ENCODE measurements at regions not wholly inside any gene's neighbourhood (a gene's known extent, or its start where the extent isn't known, plus 50 kb on each side); places are given as distances from the start of the nearest gene placed in this dataset.
"Not testable (repeated sequence)": the region's sequence is repeated elsewhere in the genome, so short reads cannot be mapped to it uniquely, and the experiment has no call there.

DNA sequence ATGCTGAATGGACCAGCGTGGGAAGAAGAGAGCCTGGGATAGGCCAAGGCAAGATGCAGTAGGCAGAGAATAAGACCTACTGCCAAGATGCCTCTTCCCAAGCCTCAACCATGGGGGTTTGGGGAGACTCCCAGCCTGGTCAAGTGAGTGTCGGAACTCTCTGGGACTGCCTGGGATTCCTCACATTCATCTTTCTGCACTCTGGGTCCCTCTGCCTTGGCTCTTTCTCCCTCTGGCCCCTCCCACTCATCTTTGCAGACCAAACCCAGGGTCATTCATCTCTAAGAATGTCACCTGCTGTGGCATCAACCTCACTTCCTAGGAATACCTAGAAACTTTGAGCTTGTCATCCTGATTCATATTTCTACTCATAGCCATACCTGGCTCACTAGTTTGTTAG, 211.3 kb upstream of the HNRNPA3 start:
- Histone ChIP-seq H3K4me1 (peaks cover 8% of the 10 kb centered on the region; the same call in 1 of the 2 replicates), H3K9me3 (no peaks in the 10 kb centered on the region), H3K4me3 (ENCODE audit: low read depth, low read length) (no peak overlapping the region), H3K36me3 (ENCODE audit: control insufficient read depth, insufficient read depth, low read length) (no peaks in the 10 kb centered on the region), H3K27me3 (replicated peaks; ENCODE audit: control insufficient read depth, insufficient read depth, low read length) (no peaks in the 10 kb centered on the region)
- no peak for DNase-seq
- POLR2A ChIA-PET, result no interaction called here
- H3K27me3 Mint-ChIP-seq (ENCODE audit: insufficient read depth, unreplicated experiment), result peaks cover 2% of the 10 kb centered on the region
- H3K36me3 Mint-ChIP-seq (ENCODE audit: insufficient read depth, unreplicated experiment), result no peaks in the 10 kb centered on the region
- CTCF ChIA-PET, result no interaction called here
- no peak overlapping the region for H3K4me3 Mint-ChIP-seq (ENCODE audit: unreplicated experiment)
- H3K27ac Mint-ChIP-seq (ENCODE audit: unreplicated experiment), result no peak overlapping the region
- no peaks in the 10 kb centered on the region for H3K9me3 Mint-ChIP-seq (ENCODE audit: unreplicated experiment)
- TF ChIP-seq, protein P1, sequence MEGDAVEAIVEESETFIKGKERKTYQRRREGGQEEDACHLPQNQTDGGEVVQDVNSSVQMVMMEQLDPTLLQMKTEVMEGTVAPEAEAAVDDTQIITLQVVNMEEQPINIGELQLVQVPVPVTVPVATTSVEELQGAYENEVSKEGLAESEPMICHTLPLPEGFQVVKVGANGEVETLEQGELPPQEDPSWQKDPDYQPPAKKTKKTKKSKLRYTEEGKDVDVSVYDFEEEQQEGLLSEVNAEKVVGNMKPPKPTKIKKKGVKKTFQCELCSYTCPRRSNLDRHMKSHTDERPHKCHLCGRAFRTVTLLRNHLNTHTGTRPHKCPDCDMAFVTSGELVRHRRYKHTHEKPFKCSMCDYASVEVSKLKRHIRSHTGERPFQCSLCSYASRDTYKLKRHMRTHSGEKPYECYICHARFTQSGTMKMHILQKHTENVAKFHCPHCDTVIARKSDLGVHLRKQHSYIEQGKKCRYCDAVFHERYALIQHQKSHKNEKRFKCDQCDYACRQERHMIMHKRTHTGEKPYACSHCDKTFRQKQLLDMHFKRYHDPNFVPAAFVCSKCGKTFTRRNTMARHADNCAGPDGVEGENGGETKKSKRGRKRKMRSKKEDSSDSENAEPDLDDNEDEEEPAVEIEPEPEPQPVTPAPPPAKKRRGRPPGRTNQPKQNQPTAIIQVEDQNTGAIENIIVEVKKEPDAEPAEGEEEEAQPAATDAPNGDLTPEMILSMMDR (IDR thresholded peaks at IDR 0.05; ENCODE audit: insufficient read depth in 1 of 2, low read depth in 1 of 2, low read length in 1 of 2, severe bottlenecking in 1 of 2, unreplicated experiment in 1 of 2), result no peak
- H3K4me1 Mint-ChIP-seq (ENCODE audit: low read depth, unreplicated experiment), result peaks cover 16% of the 10 kb centered on the region
- BruUV-seq (replicated peaks), result no TSS peak
- intact Hi-C loops (cut with micrococcal nuclease; ENCODE audit: unreplicated experiment), result no loop called here

DNA sequence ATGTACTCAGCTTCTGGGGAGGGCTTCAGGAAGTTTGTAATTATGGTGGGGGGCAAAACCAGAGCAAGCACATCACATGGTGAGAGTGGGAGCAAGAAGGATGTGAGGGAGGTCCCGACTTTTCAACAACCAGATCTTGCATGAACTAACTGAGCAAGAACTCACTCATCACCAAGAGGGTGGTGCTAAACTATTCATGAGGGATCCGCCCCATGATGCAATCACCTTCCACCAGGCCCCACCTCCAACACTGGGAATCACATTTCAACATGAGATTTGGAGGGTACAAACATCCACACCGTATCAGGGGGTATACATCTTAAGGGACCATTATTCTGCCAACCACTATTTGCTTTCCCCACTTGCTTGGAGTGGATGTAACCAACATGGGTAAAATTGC, 209.6 kb upstream of the HNRNPA3 start:
- ChIA-PET POLR2A (no interaction called here), CTCF (no interaction called here)
- no peak overlapping the region for H3K4me3 Mint-ChIP-seq (ENCODE audit: unreplicated experiment)
- TF ChIP-seq, protein P1 (IDR thresholded peaks at IDR 0.05; ENCODE audit: insufficient read depth in 1 of 2, low read depth in 1 of 2, low read length in 1 of 2, severe bottlenecking in 1 of 2, unreplicated experiment in 1 of 2), result no peak
- Histone ChIP-seq H3K4me1 (peaks cover 8% of the 10 kb centered on the region; the same call in 1 of the 2 replicates), H3K9me3 (no peaks in the 10 kb centered on the region), H3K4me3 (ENCODE audit: low read depth, low read length) (no peak overlapping the region), H3K36me3 (ENCODE audit: control insufficient read depth, insufficient read depth, low read length) (no peaks in the 10 kb centered on the region), H3K27me3 (replicated peaks; ENCODE audit: control insufficient read depth, insufficient read depth, low read length) (no peaks in the 10 kb centered on the region)
- H3K4me1 Mint-ChIP-seq (ENCODE audit: low read depth, unreplicated experiment), result peaks cover 10% of the 10 kb centered on the region
- H3K27me3 Mint-ChIP-seq (ENCODE audit: insufficient read depth, unreplicated experiment), result peaks cover 2% of the 10 kb centered on the region
- intact Hi-C loops (cut with micrococcal nuclease; ENCODE audit: unreplicated experiment), result no loop called here
- H3K27ac Mint-ChIP-seq (ENCODE audit: unreplicated experiment), result no peak overlapping the region
- no peak for DNase-seq
- H3K36me3 Mint-ChIP-seq (ENCODE audit: insufficient read depth, unreplicated experiment), result no peaks in the 10 kb centered on the region
- BruUV-seq (replicated peaks), result no TSS peak
- H3K9me3 Mint-ChIP-seq (ENCODE audit: unreplicated experiment), result peaks cover 11% of the 10 kb centered on the region

DNA sequence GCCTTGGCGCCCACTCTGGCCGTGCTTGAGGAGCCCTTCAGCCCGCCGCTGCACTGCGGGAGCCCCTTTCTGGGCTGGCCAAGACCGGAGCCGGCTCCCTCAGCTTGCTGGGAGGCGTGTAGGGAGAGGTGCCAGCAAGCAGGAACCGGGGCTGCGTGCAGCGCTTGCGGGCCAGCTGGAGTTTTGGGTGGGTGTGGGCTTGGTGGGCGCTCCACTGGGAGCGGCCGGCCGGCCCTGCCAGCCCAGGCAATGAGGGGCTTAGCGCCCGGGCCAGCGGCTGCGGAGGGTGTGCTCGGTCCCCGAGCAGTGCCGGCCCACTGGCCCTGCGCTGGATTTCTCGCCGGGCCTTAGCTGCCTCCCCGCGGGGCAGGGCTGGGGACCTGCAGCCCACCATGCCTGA, 204.9 kb upstream of the HNRNPA3 start:
- H3K4me1 ChIP-seq; intact Hi-C loops (cut with micrococcal nuclease; ENCODE audit: unreplicated experiment); DNase-seq; H3K36me3 ChIP-seq (ENCODE audit: control insufficient read depth, insufficient read depth, low read length); H3K4me3 ChIP-seq (ENCODE audit: low read depth, low read length); H3K4me1 Mint-ChIP-seq (ENCODE audit: low read depth, unreplicated experiment); H3K36me3 Mint-ChIP-seq (ENCODE audit: insufficient read depth, unreplicated experiment); H3K9me3 ChIP-seq; BruUV-seq (replicated peaks); H3K27me3 ChIP-seq (replicated peaks; ENCODE audit: control insufficient read depth, insufficient read depth, low read length); H3K4me3 Mint-ChIP-seq (ENCODE audit: unreplicated experiment); H3K27me3 Mint-ChIP-seq (ENCODE audit: insufficient read depth, unreplicated experiment); POLR2A ChIA-PET; H3K27ac Mint-ChIP-seq (ENCODE audit: unreplicated experiment); CTCF ChIA-PET: not testable (repeated sequence)
- H3K9me3 Mint-ChIP-seq (ENCODE audit: unreplicated experiment), result peaks cover 11% of the 10 kb centered on the region

DNA sequence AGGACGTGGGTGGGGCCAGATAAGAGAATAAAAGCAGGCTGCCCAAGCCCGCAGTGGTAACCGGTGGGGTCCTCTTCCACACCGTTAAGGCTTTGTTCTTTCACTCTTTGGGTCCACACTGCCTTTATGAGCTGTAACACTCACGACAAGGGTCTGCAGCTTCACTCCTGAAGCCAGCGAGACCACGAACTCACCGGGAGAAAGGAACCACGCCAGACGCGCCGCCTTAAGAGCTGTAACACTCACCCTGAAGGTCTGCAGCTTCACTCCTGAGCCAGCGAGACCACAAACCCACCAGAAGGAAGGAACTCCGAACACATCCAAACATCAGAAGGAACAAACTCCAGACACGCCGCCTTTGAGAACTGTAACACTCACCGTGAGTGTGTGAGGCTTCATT, 203.9 kb upstream of the HNRNPA3 start:
- H3K36me3 ChIP-seq (ENCODE audit: control insufficient read depth, insufficient read depth, low read length); H3K4me1 Mint-ChIP-seq (ENCODE audit: low read depth, unreplicated experiment); H3K4me1 ChIP-seq; BruUV-seq (replicated peaks); H3K36me3 Mint-ChIP-seq (ENCODE audit: insufficient read depth, unreplicated experiment); H3K27ac Mint-ChIP-seq (ENCODE audit: unreplicated experiment); CTCF ChIA-PET; intact Hi-C loops (cut with micrococcal nuclease; ENCODE audit: unreplicated experiment); H3K4me3 ChIP-seq (ENCODE audit: low read depth, low read length); H3K4me3 Mint-ChIP-seq (ENCODE audit: unreplicated experiment); H3K27me3 ChIP-seq (replicated peaks; ENCODE audit: control insufficient read depth, insufficient read depth, low read length); DNase-seq; H3K9me3 ChIP-seq; H3K27me3 Mint-ChIP-seq (ENCODE audit: insufficient read depth, unreplicated experiment); POLR2A ChIA-PET: not testable (repeated sequence)
- H3K9me3 Mint-ChIP-seq (ENCODE audit: unreplicated experiment), result peaks cover 11% of the 10 kb centered on the region

Measured in Caco-2 (cell line).